ENCODE measurements at regions not wholly inside any gene's neighbourhood (a gene's known extent, or its start where the extent isn't known, plus 50 kb on each side); places are given as distances from the start of the nearest gene placed in this dataset.

DNA sequence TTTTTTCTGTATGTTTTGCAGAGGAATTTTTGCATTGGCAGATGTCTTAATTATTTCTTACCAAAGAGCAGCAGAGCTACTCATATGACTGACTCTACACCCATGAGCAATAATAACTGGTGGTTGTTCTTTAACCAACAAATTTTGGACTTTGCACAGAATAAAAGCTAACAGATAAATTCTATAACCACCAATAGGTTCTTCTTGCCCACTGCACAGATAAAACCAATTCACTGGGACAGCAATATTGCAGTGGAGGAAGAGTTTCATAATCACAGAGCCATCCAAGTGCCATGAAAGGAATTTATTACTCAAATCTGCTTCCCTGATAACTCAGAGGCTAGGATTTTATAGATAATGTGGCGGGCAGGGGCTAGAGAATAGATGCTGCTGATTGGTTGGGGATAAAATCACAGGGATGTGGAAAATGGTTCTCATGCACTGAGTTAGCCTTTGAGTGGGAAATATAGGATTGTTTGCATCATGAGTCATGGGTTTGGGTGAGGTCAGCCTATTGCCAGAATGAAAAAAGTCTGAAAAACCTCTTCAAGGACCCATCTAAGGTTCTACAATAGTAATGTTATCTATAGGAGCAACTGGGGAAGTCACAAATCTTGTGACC lies 104.3 kb upstream of the PCDH17 start:
- Histone ChIP-seq H3K36me3 (no peaks in the 10 kb centered on the region), H3K27ac (no peak overlapping the region), H3K27me3 (no peaks in the 10 kb centered on the region), H3K9me3 (no peaks in the 10 kb centered on the region), H3K4me3 (no peak overlapping the region), H3K4me1 (no peaks in the 10 kb centered on the region)
- WGBS, 2 donors, result 73 to 80% methylated on average over 1 of the region's 1 CpG
- no peak for ATAC-seq (ENCODE audit: low FRiP score in 2 of 2)
- no peak for DNase-seq
- no peak for TF ChIP-seq POLR2A (IDR thresholded peaks at IDR 0.05)
- TF ChIP-seq POLR2AphosphoS5 (IDR thresholded peaks at IDR 0.05), result no peak
- TF ChIP-seq, protein P1, sequence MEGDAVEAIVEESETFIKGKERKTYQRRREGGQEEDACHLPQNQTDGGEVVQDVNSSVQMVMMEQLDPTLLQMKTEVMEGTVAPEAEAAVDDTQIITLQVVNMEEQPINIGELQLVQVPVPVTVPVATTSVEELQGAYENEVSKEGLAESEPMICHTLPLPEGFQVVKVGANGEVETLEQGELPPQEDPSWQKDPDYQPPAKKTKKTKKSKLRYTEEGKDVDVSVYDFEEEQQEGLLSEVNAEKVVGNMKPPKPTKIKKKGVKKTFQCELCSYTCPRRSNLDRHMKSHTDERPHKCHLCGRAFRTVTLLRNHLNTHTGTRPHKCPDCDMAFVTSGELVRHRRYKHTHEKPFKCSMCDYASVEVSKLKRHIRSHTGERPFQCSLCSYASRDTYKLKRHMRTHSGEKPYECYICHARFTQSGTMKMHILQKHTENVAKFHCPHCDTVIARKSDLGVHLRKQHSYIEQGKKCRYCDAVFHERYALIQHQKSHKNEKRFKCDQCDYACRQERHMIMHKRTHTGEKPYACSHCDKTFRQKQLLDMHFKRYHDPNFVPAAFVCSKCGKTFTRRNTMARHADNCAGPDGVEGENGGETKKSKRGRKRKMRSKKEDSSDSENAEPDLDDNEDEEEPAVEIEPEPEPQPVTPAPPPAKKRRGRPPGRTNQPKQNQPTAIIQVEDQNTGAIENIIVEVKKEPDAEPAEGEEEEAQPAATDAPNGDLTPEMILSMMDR (IDR thresholded peaks at IDR 0.05), result no peak
- no peak for TF ChIP-seq EP300 (IDR thresholded peaks at IDR 0.05)

DNA sequence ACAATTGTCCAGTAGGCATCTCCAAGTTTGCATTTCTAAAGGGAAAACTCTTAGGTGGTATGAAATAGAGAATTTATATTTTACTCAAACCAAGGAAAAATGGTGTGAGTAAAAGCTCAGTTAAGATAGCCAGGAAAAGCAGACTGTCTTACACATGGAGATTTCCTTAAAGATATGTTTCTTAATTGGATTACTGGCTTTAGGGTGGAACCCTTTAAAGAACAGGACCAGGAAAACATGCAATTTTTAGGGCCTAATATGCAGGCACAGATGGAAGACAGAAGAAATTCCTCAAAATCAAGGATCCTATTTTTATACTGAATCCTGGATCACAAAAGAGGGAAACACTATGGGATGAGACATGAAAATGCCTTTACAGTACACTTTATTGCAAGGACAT lies 100.3 kb upstream of the PCDH17 start:
- no peak for ATAC-seq (ENCODE audit: low FRiP score in 2 of 2)
- Histone ChIP-seq H3K36me3 (no peaks in the 10 kb centered on the region), H3K27me3 (no peaks in the 10 kb centered on the region), H3K4me1 (no peaks in the 10 kb centered on the region), H3K27ac (no peak overlapping the region), H3K4me3 (no peak overlapping the region), H3K9me3 (peaks cover 0 to 6% (median 0%) of the 10 kb centered on the region in 4 donors)
- TF ChIP-seq EP300 (IDR thresholded peaks at IDR 0.05), result no peak
- TF ChIP-seq, protein P1 (IDR thresholded peaks at IDR 0.05), result no peak
- TF ChIP-seq POLR2AphosphoS5 (IDR thresholded peaks at IDR 0.05), result no peak
- no peak for TF ChIP-seq POLR2A (IDR thresholded peaks at IDR 0.05)
- no peak for DNase-seq

DNA sequence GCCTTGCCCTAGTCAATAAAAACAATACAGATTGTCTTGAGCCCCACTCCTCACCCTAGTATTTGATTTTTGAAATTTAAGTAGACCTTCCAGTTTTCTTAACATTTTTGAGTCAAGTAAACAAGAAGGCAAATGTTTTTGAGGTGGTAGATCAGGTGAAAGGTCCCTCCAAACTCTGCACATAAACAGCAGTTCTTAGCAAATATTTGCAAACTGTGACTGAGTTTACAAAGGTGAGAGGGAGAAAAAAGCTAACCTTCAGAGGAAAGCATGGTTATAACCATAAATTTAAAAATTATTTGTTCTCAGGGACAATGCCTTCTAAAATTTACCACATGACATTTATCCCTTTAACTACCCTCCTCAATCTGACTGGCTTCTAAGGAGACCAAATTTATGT lies 84.6 kb upstream of the PCDH17 start:
- Histone ChIP-seq H3K4me1 (no peaks in the 10 kb centered on the region), H3K27me3 (no peaks in the 10 kb centered on the region), H3K27ac (no peak overlapping the region), H3K36me3 (no peaks in the 10 kb centered on the region), H3K9me3 (no peaks in the 10 kb centered on the region), H3K4me3 (no peak overlapping the region)
- TF ChIP-seq POLR2A (IDR thresholded peaks at IDR 0.05) (no peak), POLR2AphosphoS5 (IDR thresholded peaks at IDR 0.05) (no peak), EP300 (IDR thresholded peaks at IDR 0.05) (no peak)
- TF ChIP-seq, protein P1 (IDR thresholded peaks at IDR 0.05), result no peak
- no peak for DNase-seq
- no peak for ATAC-seq (ENCODE audit: low FRiP score in 2 of 2)

DNA sequence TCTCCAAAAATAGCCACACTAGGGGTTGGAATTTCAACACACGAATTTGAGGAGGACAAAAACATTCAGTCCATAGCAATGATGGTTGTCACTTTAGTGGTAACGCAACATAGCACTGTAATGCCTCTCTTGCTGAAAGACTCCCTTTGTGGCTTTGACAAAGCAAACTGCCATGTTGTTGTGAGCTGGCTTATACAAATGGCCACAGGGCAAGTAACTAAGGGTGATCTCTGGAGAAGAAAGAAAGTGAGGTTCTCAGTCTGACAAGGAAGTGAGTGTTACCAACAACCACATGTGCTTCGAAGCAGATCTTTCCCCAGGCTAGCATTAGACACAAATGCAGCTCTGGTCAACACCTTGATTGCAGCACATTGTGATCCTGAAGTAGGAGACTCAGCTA lies 79.1 kb upstream of the PCDH17 start:
- no peak for DNase-seq
- Histone ChIP-seq H3K4me1 (no peaks in the 10 kb centered on the region), H3K4me3 (no peak overlapping the region), H3K9me3 (peaks cover 0 to 8% (median 0%) of the 10 kb centered on the region in 4 donors), H3K27me3 (no peaks in the 10 kb centered on the region), H3K36me3 (no peaks in the 10 kb centered on the region), H3K27ac (no peak overlapping the region)
- no peak for ATAC-seq (ENCODE audit: low FRiP score in 2 of 2)
- WGBS, 2 donors, result 76 to 82% methylated on average over 3 of the region's 3 CpGs
- TF ChIP-seq, protein P1 (IDR thresholded peaks at IDR 0.05), result no peak
- TF ChIP-seq POLR2AphosphoS5 (IDR thresholded peaks at IDR 0.05) (no peak), EP300 (IDR thresholded peaks at IDR 0.05) (no peak), POLR2A (IDR thresholded peaks at IDR 0.05) (no peak)

DNA sequence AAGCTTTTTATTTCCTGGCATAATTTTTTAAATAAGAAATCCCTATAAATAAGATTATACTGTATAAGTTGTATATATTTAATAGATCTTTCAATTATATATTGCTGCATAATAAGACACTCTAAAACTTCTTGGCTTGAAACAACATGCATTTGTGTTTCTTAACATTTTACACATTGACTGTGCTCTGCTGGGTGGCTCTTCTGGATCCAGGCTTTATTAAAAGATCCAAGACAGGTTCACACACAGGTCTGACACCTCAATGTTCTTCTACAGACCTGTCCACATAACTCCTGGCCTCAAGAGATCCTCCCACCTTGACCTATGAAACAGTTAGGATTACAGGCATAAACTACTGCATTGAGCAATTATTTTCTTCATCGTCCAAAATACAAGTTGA lies 77.6 kb upstream of the PCDH17 start:
- no peaks in the 10 kb centered on the region for H3K36me3 ChIP-seq
- H3K27ac ChIP-seq, result no peak overlapping the region
- no peak overlapping the region for H3K4me3 ChIP-seq
- H3K27me3 ChIP-seq, result no peaks in the 10 kb centered on the region
- WGBS, 2 donors, result 86 to 96% methylated on average over 1 of the region's 1 CpG
- no peaks in the 10 kb centered on the region for H3K4me1 ChIP-seq
- TF ChIP-seq POLR2A (IDR thresholded peaks at IDR 0.05), result no peak
- DNase-seq (no peak), ATAC-seq (ENCODE audit: low FRiP score in 2 of 2) (no peak)
- peaks cover 0 to 8% (median 0%) of the 10 kb centered on the region in 4 donors for H3K9me3 ChIP-seq

Measured in upper lobe of left lung (tissue), 6 donors.